ENCODE measurements at regions not wholly inside any gene's neighbourhood (a gene's known extent, or its start where the extent isn't known, plus 50 kb on each side); places are given as distances from the start of the nearest gene placed in this dataset.

DNA sequence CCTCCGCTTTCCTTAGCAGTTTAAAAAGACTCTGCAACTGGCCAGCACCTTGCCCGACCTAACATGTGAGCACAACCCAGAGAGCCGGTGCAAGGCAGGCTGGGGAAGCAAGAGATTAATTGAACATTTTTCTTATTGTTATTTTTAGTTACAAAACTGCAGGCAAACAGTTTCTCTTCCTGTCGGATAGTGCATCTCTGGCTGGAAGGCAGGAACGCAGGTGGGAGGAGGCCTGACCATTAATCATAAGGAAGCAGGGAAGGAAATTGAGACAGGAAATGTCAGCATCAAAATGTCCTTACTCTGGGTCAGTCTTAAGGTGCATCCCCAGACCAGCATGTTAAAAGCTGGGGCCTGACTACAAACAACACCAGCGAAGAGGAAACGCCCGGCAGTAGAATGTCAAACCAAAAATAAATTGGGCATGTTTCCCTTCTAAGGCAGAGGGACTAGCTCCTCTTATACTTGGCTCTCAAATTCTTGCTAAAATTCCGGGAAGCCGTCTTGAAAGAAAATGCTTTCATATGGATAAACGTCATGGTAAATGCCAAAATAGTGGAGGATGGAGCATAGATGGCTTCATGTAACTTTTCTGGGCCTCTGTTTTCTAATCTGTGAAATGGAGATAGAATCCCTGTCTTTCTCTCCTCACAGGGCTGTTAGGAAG is 226.8 kb downstream of the RAP2A start:
- no peak for ATAC-seq
- TF ChIP-seq GLIS3 (CRISPR knock-in tag; IDR thresholded peaks at IDR 0.05) (no peak), ISL1 (CRISPR knock-in tag; IDR thresholded peaks at IDR 0.05) (no peak), ESRRG (CRISPR knock-in tag; IDR thresholded peaks at IDR 0.05) (no peak), ZNF565 (CRISPR knock-in tag; conservative IDR thresholded peaks at IDR 0.05; ENCODE audit: low read depth) (no peak), PPARA (CRISPR knock-in tag; IDR thresholded peaks at IDR 0.05; ENCODE audit: borderline replicate concordance) (no peak), ZFP3 (CRISPR knock-in tag; IDR thresholded peaks at IDR 0.05) (no peak), ARNTL (CRISPR knock-in tag; IDR thresholded peaks at IDR 0.05; ENCODE audit: borderline replicate concordance, low read depth) (no peak), ZNF8 (CRISPR knock-in tag; IDR thresholded peaks at IDR 0.05) (no peak), RARB (CRISPR knock-in tag; IDR thresholded peaks at IDR 0.05) (no peak), ZNF70 (CRISPR knock-in tag; IDR thresholded peaks at IDR 0.05) (no peak), SNAI2 (CRISPR knock-in tag; IDR thresholded peaks at IDR 0.05) (no peak), CSDC2 (CRISPR knock-in tag; IDR thresholded peaks at IDR 0.05) (no peak), BACH2 (CRISPR knock-in tag; IDR thresholded peaks at IDR 0.05; ENCODE audit: borderline replicate concordance) (no peak), ZFP30 (CRISPR knock-in tag; IDR thresholded peaks at IDR 0.05) (no peak), ZC3H10 (CRISPR knock-in tag; IDR thresholded peaks at IDR 0.05) (no peak)
- TF ChIP-seq, protein P1, sequence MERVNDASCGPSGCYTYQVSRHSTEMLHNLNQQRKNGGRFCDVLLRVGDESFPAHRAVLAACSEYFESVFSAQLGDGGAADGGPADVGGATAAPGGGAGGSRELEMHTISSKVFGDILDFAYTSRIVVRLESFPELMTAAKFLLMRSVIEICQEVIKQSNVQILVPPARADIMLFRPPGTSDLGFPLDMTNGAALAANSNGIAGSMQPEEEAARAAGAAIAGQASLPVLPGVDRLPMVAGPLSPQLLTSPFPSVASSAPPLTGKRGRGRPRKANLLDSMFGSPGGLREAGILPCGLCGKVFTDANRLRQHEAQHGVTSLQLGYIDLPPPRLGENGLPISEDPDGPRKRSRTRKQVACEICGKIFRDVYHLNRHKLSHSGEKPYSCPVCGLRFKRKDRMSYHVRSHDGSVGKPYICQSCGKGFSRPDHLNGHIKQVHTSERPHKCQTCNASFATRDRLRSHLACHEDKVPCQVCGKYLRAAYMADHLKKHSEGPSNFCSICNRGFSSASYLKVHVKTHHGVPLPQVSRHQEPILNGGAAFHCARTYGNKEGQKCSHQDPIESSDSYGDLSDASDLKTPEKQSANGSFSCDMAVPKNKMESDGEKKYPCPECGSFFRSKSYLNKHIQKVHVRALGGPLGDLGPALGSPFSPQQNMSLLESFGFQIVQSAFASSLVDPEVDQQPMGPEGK (CRISPR knock-in tag; IDR thresholded peaks at IDR 0.05; ENCODE audit: borderline replicate concordance), result no peak
- TF ChIP-seq, protein P2, sequence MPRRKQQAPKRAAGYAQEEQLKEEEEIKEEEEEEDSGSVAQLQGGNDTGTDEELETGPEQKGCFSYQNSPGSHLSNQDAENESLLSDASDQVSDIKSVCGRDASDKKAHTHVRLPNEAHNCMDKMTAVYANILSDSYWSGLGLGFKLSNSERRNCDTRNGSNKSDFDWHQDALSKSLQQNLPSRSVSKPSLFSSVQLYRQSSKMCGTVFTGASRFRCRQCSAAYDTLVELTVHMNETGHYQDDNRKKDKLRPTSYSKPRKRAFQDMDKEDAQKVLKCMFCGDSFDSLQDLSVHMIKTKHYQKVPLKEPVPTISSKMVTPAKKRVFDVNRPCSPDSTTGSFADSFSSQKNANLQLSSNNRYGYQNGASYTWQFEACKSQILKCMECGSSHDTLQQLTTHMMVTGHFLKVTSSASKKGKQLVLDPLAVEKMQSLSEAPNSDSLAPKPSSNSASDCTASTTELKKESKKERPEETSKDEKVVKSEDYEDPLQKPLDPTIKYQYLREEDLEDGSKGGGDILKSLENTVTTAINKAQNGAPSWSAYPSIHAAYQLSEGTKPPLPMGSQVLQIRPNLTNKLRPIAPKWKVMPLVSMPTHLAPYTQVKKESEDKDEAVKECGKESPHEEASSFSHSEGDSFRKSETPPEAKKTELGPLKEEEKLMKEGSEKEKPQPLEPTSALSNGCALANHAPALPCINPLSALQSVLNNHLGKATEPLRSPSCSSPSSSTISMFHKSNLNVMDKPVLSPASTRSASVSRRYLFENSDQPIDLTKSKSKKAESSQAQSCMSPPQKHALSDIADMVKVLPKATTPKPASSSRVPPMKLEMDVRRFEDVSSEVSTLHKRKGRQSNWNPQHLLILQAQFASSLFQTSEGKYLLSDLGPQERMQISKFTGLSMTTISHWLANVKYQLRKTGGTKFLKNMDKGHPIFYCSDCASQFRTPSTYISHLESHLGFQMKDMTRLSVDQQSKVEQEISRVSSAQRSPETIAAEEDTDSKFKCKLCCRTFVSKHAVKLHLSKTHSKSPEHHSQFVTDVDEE (CRISPR knock-in tag; IDR thresholded peaks at IDR 0.05), result no peak
- TF ChIP-seq, protein P3, sequence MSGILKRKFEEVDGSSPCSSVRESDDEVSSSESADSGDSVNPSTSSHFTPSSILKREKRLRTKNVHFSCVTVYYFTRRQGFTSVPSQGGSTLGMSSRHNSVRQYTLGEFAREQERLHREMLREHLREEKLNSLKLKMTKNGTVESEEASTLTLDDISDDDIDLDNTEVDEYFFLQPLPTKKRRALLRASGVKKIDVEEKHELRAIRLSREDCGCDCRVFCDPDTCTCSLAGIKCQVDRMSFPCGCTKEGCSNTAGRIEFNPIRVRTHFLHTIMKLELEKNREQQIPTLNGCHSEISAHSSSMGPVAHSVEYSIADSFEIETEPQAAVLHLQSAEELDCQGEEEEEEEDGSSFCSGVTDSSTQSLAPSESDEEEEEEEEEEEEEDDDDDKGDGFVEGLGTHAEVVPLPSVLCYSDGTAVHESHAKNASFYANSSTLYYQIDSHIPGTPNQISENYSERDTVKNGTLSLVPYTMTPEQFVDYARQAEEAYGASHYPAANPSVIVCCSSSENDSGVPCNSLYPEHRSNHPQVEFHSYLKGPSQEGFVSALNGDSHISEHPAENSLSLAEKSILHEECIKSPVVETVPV (CRISPR knock-in tag; IDR thresholded peaks at IDR 0.05), result no peak

DNA sequence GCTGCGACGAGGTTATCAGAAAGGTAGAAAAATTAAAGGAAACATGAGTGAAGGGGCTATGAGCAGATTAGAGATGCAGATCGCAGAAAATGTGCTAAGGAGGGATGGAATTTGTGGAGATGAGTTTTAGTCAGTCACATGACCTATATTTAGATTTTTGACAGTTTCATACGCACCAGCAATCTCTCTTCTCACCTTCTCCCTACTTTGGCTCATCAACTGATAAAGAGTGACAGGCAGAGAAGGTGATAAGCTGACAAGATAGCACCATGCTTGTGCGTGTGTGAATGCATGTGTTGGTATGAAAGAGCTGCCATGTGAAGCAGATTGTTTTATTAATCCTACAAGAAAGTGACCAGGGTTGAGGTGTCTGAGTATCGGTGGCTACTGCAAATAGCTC is 252.6 kb downstream of the RAP2A start:
- ATAC-seq, result no peak
- TF ChIP-seq, protein P4, sequence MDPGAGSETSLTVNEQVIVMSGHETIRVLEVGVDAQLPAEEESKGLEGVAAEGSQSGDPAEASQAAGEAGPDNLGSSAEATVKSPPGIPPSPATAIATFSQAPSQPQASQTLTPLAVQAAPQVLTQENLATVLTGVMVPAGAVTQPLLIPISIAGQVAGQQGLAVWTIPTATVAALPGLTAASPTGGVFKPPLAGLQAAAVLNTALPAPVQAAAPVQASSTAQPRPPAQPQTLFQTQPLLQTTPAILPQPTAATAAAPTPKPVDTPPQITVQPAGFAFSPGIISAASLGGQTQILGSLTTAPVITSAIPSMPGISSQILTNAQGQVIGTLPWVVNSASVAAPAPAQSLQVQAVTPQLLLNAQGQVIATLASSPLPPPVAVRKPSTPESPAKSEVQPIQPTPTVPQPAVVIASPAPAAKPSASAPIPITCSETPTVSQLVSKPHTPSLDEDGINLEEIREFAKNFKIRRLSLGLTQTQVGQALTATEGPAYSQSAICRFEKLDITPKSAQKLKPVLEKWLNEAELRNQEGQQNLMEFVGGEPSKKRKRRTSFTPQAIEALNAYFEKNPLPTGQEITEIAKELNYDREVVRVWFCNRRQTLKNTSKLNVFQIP (CRISPR knock-in tag; IDR thresholded peaks at IDR 0.05; ENCODE audit: borderline replicate concordance, low read depth), result no peak
- no peak for TF ChIP-seq BACH2 (CRISPR knock-in tag; IDR thresholded peaks at IDR 0.05; ENCODE audit: borderline replicate concordance)
- TF ChIP-seq CSDC2 (CRISPR knock-in tag; IDR thresholded peaks at IDR 0.05), result no peak
- TF ChIP-seq, protein P5, sequence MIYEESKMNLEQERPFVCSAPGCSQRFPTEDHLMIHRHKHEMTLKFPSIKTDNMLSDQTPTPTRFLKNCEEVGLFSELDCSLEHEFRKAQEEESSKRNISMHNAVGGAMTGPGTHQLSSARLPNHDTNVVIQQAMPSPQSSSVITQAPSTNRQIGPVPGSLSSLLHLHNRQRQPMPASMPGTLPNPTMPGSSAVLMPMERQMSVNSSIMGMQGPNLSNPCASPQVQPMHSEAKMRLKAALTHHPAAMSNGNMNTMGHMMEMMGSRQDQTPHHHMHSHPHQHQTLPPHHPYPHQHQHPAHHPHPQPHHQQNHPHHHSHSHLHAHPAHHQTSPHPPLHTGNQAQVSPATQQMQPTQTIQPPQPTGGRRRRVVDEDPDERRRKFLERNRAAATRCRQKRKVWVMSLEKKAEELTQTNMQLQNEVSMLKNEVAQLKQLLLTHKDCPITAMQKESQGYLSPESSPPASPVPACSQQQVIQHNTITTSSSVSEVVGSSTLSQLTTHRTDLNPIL (CRISPR knock-in tag; IDR thresholded peaks at IDR 0.05; ENCODE audit: low read depth), result no peak
- TF ChIP-seq ZNF565 (CRISPR knock-in tag; conservative IDR thresholded peaks at IDR 0.05; ENCODE audit: low read depth), result no peak
- no peak for TF ChIP-seq ESRRG (CRISPR knock-in tag; IDR thresholded peaks at IDR 0.05)
- TF ChIP-seq, protein P3 (CRISPR knock-in tag; IDR thresholded peaks at IDR 0.05), result no peak
- TF ChIP-seq, protein P2 (CRISPR knock-in tag; IDR thresholded peaks at IDR 0.05), result no peak
- TF ChIP-seq ARNTL (CRISPR knock-in tag; IDR thresholded peaks at IDR 0.05; ENCODE audit: borderline replicate concordance, low read depth), result no peak
- TF ChIP-seq ZFP30 (CRISPR knock-in tag; IDR thresholded peaks at IDR 0.05), result no peak
- TF ChIP-seq OSR1 (CRISPR knock-in tag; IDR thresholded peaks at IDR 0.05), result no peak
- no peak for TF ChIP-seq ISL1 (CRISPR knock-in tag; IDR thresholded peaks at IDR 0.05)
- TF ChIP-seq GLIS3 (CRISPR knock-in tag; IDR thresholded peaks at IDR 0.05), result no peak
- TF ChIP-seq PPARA (CRISPR knock-in tag; IDR thresholded peaks at IDR 0.05; ENCODE audit: borderline replicate concordance), result no peak
- TF ChIP-seq ZFP3 (CRISPR knock-in tag; IDR thresholded peaks at IDR 0.05), result no peak
- TF ChIP-seq TOX (CRISPR knock-in tag; IDR thresholded peaks at IDR 0.05; ENCODE audit: borderline replicate concordance), result no peak
- no peak for TF ChIP-seq RARB (CRISPR knock-in tag; IDR thresholded peaks at IDR 0.05)
- TF ChIP-seq ZC3H10 (CRISPR knock-in tag; IDR thresholded peaks at IDR 0.05), result no peak
- no peak for TF ChIP-seq SNAI2 (CRISPR knock-in tag; IDR thresholded peaks at IDR 0.05)

All from SK-N-SH treated with all-trans-retinoic acid at 6 μM for 48 hours (cell line).